ENCODE measurements at regions not wholly inside any gene's neighbourhood (a gene's known extent, or its start where the extent isn't known, plus 50 kb on each side); places are given as distances from the start of the nearest gene placed in this dataset.

DNA sequence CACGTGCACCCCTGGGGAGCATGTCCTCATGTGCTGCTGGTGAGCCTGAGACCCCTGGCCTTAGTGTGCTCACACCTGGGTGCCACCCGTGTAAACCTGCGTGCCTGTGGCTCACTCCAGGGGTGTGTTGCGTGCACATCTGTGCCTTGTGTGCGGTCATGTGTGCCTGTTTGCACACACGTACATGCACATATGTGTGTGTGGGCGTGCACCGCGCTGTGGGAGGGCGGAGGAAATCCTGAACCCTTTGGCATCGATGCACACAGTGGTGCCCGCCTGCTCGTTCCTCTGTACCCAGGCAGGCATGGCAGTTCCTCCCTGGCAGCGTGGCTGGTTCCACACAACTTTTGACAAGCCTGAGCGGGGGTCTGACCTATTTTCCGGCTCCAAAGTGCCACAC is 1181.9 kb downstream of the BRD1 start:
- no peak overlapping the region for H3K4me3 ChIP-seq (ENCODE audit: control insufficient read depth in 1 of 2, extremely low read depth in 1 of 2, low read length in 1 of 2)
- ATAC-seq (replicated peaks in 1 of 4) (no peak), DNase-seq (no peak)
- WGBS (ENCODE audit: insufficient coverage) = 68% methylated on average over 16 of the region's 16 CpGs
- H3K9me3 Mint-ChIP-seq = no peaks in the 10 kb centered on the region
- no peaks in the 10 kb centered on the region for H3K4me1 ChIP-seq (ENCODE audit: control insufficient read depth in 1 of 2, extremely low read depth in 1 of 2, insufficient read depth in 2 of 2, low read length in 2 of 2)
- no peaks in the 10 kb centered on the region for H3K36me3 ChIP-seq (ENCODE audit: control insufficient read depth in 2 of 2, extremely low read depth in 1 of 2, insufficient read depth in 1 of 2, low read length in 1 of 2)
- no peaks in the 10 kb centered on the region for H3K9me3 ChIP-seq
- POLR2A ChIA-PET = no interaction called here
- peaks cover 0 to 2% of the 10 kb centered on the region in 2 experiments for H3K27me3 ChIP-seq (replicated peaks in 1 of 2; ENCODE audit: control insufficient read depth in 2 of 2, extremely low read depth in 1 of 2, insufficient read depth in 2 of 2, low read length in 1 of 2)
- CTCF ChIA-PET = no interaction called here
- no peaks in the 10 kb centered on the region for H3K4me1 Mint-ChIP-seq
- no peaks in the 10 kb centered on the region for H3K27me3 Mint-ChIP-seq
- no peak overlapping the region for H3K4me3 Mint-ChIP-seq
- no peak overlapping the region for H3K27ac ChIP-seq (ENCODE audit: low read length)
- no peak overlapping the region for H3K27ac Mint-ChIP-seq
- H3K36me3 Mint-ChIP-seq = no peaks in the 10 kb centered on the region

DNA sequence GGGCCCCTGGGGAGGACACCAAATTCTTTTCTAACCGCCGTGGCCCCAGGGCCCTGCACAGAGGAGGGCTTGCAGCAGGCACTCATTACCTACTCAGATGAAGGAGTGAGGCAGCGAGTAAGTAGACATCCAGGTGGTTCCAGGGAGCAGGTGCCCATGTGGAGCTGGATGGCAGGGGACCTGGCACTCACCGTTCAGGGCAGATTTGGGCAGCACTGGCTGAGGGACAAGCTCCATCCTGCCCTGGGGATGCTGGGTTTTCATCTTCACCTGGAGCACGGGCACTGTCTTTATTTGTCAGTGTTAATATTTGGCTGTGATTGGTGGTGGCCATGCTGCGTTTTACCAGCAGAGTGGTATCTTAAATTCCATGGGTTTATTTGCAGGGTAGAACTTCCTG is 1182.7 kb downstream of the BRD1 start:
- Mint-ChIP-seq H3K27ac (no peak overlapping the region), H3K4me3 (no peak overlapping the region), H3K4me1 (no peaks in the 10 kb centered on the region), H3K36me3 (no peaks in the 10 kb centered on the region), H3K9me3 (no peaks in the 10 kb centered on the region), H3K27me3 (no peaks in the 10 kb centered on the region)
- Histone ChIP-seq H3K4me3 (ENCODE audit: control insufficient read depth in 1 of 2, extremely low read depth in 1 of 2, low read length in 1 of 2) (no peak overlapping the region), H3K36me3 (ENCODE audit: control insufficient read depth in 2 of 2, extremely low read depth in 1 of 2, insufficient read depth in 1 of 2, low read length in 1 of 2) (no peaks in the 10 kb centered on the region), H3K27me3 (replicated peaks in 1 of 2; ENCODE audit: control insufficient read depth in 2 of 2, extremely low read depth in 1 of 2, insufficient read depth in 2 of 2, low read length in 1 of 2) (peaks cover 0 to 9% of the 10 kb centered on the region in 2 experiments), H3K27ac (ENCODE audit: low read length) (no peak overlapping the region), H3K9me3 (no peaks in the 10 kb centered on the region), H3K4me1 (ENCODE audit: control insufficient read depth in 1 of 2, extremely low read depth in 1 of 2, insufficient read depth in 2 of 2, low read length in 2 of 2) (no peaks in the 10 kb centered on the region)
- no peak for DNase-seq
- ATAC-seq (replicated peaks in 1 of 4) = no peak
- ChIA-PET POLR2A (no interaction called here), CTCF (no interaction called here)
- 73% methylated on average over 4 of the region's 6 CpGs for WGBS (ENCODE audit: insufficient coverage)

DNA sequence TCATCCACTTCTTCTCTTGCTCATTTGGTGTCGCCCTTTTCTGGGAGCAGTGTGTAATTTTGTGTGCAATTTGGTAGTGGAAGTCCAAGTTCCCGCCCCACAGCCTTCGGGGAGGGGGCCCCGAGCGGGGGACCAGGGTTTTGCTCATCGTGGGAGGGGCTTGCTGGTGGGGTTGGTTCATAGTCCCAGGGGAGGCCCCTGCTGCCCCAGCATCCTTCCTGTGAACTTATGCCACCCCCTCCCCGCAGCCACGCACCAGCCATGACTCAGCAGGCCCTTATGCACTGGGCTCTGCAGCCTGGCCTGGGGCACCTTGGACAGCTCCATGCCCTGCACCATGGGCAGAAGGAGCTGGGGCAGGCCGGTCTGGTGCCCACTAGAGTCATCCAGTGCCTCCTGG is 1183.6 kb downstream of the BRD1 start:
- Histone ChIP-seq H3K4me3 (ENCODE audit: control insufficient read depth in 1 of 2, extremely low read depth in 1 of 2, low read length in 1 of 2) (no peak overlapping the region), H3K27ac (ENCODE audit: low read length) (no peak overlapping the region), H3K9me3 (no peaks in the 10 kb centered on the region), H3K4me1 (ENCODE audit: control insufficient read depth in 1 of 2, extremely low read depth in 1 of 2, insufficient read depth in 2 of 2, low read length in 2 of 2) (no peaks in the 10 kb centered on the region), H3K27me3 (replicated peaks in 1 of 2; ENCODE audit: control insufficient read depth in 2 of 2, extremely low read depth in 1 of 2, insufficient read depth in 2 of 2, low read length in 1 of 2) (peaks cover 0 to 12% of the 10 kb centered on the region in 2 experiments), H3K36me3 (ENCODE audit: control insufficient read depth in 2 of 2, extremely low read depth in 1 of 2, insufficient read depth in 1 of 2, low read length in 1 of 2) (no peaks in the 10 kb centered on the region)
- Mint-ChIP-seq H3K4me3 (no peak overlapping the region), H3K4me1 (no peaks in the 10 kb centered on the region), H3K36me3 (no peaks in the 10 kb centered on the region), H3K27ac (no peak overlapping the region), H3K27me3 (no peaks in the 10 kb centered on the region), H3K9me3 (no peaks in the 10 kb centered on the region)
- WGBS (ENCODE audit: insufficient coverage) = 9% methylated on average over 3 of the region's 9 CpGs
- ATAC-seq (replicated peaks in 1 of 4) (no peak), DNase-seq (no peak)
- POLR2A ChIA-PET = no interaction called here
- CTCF ChIA-PET = no interaction called here

DNA sequence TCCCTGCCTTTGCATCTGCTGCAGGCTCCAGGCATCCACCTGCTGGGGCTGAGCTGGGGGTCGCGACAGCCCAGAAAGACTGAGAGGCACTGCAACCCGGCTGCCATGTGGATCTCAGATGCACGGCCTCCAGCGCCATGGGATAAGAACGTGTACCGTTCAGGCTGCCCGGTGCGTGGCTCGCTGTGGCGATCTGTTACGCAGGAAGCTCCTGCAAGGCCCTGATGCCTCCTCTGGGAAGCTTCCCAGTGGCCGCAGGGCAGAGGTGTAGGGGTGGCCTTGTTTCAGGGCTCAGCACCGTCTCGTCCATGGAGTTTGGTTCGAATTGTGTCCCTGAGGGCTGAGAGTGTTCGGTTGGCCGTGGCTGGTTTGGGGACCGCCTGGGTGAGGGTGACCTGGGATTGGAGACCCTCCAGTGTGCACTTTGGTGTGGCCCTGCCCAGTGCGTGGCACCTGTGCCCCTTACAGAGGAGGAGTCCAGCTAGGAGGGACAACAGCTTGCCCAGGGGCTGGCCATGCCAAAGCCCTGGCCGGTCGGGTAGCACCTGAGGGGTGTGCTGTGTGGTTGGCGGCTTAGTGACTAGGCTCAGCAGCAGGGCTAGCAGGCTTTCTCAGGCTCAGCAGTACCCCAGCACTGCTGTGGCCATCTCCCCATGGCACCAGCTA is 1184.5 kb downstream of the BRD1 start:
- Histone ChIP-seq H3K27ac (ENCODE audit: low read length) (no peak overlapping the region), H3K27me3 (replicated peaks in 1 of 2; ENCODE audit: control insufficient read depth in 2 of 2, extremely low read depth in 1 of 2, insufficient read depth in 2 of 2, low read length in 1 of 2) (peaks cover 0 to 12% of the 10 kb centered on the region in 2 experiments), H3K4me3 (ENCODE audit: control insufficient read depth in 1 of 2, extremely low read depth in 1 of 2, low read length in 1 of 2) (no peak overlapping the region), H3K9me3 (no peaks in the 10 kb centered on the region), H3K36me3 (ENCODE audit: control insufficient read depth in 2 of 2, extremely low read depth in 1 of 2, insufficient read depth in 1 of 2, low read length in 1 of 2) (no peaks in the 10 kb centered on the region), H3K4me1 (ENCODE audit: control insufficient read depth in 1 of 2, extremely low read depth in 1 of 2, insufficient read depth in 2 of 2, low read length in 2 of 2) (no peaks in the 10 kb centered on the region)
- no peak overlapping the region for H3K27ac Mint-ChIP-seq
- H3K4me3 Mint-ChIP-seq = no peak overlapping the region
- ATAC-seq (replicated peaks in 1 of 4) (no peak), DNase-seq (no peak)
- no peaks in the 10 kb centered on the region for H3K36me3 Mint-ChIP-seq
- CTCF ChIA-PET = no interaction called here
- H3K27me3 Mint-ChIP-seq = no peaks in the 10 kb centered on the region
- POLR2A ChIA-PET = no interaction called here
- WGBS (ENCODE audit: insufficient coverage) = 87% methylated on average over 22 of the region's 23 CpGs
- H3K9me3 Mint-ChIP-seq = no peaks in the 10 kb centered on the region
- no peaks in the 10 kb centered on the region for H3K4me1 Mint-ChIP-seq

DNA sequence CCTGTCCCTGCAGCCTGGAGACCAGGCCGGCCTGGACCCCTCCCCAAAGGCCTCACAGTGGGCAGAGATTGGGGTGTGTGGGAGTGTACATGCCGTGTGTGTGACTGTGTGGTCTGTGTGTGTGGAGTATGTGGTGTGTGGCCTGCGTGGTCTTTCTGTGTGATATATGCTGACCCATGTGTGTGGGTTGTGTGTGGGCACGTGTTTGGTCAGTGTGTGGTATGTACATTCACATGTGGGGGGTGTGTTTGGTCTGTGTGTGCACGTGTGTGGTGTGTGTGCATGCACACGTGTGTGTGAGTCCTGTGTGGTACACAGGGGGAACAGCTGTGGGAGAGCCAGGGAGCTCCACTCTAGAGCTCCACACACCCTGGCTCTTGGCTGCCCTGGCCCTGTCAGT is 1185.1 kb downstream of the BRD1 start:
- H3K4me1 ChIP-seq (ENCODE audit: control insufficient read depth in 1 of 2, extremely low read depth in 1 of 2, insufficient read depth in 2 of 2, low read length in 2 of 2) = no peaks in the 10 kb centered on the region
- ChIA-PET POLR2A (no interaction called here), CTCF (no interaction called here)
- ATAC-seq (replicated peaks in 1 of 4) (no peak), DNase-seq (no peak)
- Mint-ChIP-seq H3K4me3 (no peak overlapping the region), H3K27me3 (no peaks in the 10 kb centered on the region), H3K36me3 (no peaks in the 10 kb centered on the region), H3K9me3 (no peaks in the 10 kb centered on the region), H3K4me1 (peaks cover 0 to 2% (median 0%) of the 10 kb centered on the region in 3 donors), H3K27ac (no peak overlapping the region)
- no peak overlapping the region for H3K27ac ChIP-seq (ENCODE audit: low read length)
- H3K9me3 ChIP-seq = no peaks in the 10 kb centered on the region
- H3K4me3 ChIP-seq (ENCODE audit: control insufficient read depth in 1 of 2, extremely low read depth in 1 of 2, low read length in 1 of 2) = no peak overlapping the region
- peaks cover 0 to 12% of the 10 kb centered on the region in 2 experiments for H3K27me3 ChIP-seq (replicated peaks in 1 of 2; ENCODE audit: control insufficient read depth in 2 of 2, extremely low read depth in 1 of 2, insufficient read depth in 2 of 2, low read length in 1 of 2)
- no peaks in the 10 kb centered on the region for H3K36me3 ChIP-seq (ENCODE audit: control insufficient read depth in 2 of 2, extremely low read depth in 1 of 2, insufficient read depth in 1 of 2, low read length in 1 of 2)
- 73% methylated on average over 4 of the region's 6 CpGs for WGBS (ENCODE audit: insufficient coverage)

DNA sequence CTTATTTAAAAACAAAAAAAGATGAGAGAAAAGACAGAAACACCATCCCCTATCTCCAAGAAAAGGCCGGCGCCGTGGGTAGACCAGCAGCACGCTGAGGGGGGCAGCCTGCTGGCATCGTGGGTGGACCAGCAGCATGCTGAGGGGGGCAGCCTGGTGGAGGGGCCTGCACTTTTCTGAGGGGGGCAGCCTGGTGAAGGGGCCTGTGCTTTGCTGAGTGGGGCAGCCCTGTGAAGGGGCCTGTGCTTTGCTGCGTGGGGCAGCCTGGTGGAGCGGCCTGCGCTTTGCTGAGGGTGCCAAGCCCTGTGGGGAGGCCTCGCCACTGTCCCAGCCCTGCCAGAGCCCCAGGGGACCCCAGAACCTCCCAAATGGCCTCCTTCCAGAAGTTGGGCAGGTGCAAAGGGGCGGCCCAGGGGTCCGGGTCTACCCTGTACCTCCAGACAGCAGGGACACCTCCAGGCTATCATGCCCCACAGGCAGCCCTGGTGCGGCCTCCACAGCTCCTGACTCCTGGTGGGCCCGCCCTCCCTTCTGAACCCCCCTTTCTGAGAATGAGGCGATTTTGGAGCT is 1185.7 kb downstream of the BRD1 start:
- no peaks in the 10 kb centered on the region for H3K9me3 ChIP-seq
- peaks cover 0 to 12% of the 10 kb centered on the region in 2 experiments for H3K27me3 ChIP-seq (replicated peaks in 1 of 2; ENCODE audit: control insufficient read depth in 2 of 2, extremely low read depth in 1 of 2, insufficient read depth in 2 of 2, low read length in 1 of 2)
- POLR2A ChIA-PET = no interaction called here
- no peaks in the 10 kb centered on the region for H3K27me3 Mint-ChIP-seq
- H3K4me1 ChIP-seq (ENCODE audit: control insufficient read depth in 1 of 2, extremely low read depth in 1 of 2, insufficient read depth in 2 of 2, low read length in 2 of 2) = no peaks in the 10 kb centered on the region
- H3K4me3 ChIP-seq (ENCODE audit: control insufficient read depth in 1 of 2, extremely low read depth in 1 of 2, low read length in 1 of 2) = no peak overlapping the region
- H3K4me3 Mint-ChIP-seq = no peak overlapping the region
- no peak for DNase-seq
- no peaks in the 10 kb centered on the region for H3K36me3 Mint-ChIP-seq
- no peak overlapping the region for H3K27ac ChIP-seq (ENCODE audit: low read length)
- peaks cover 0 to 2% (median 0%) of the 10 kb centered on the region in 3 donors for H3K4me1 Mint-ChIP-seq
- 91% methylated on average over 8 of the region's 14 CpGs for WGBS (ENCODE audit: insufficient coverage)
- ATAC-seq (replicated peaks in 1 of 4) = no peak
- CTCF ChIA-PET = no interaction called here
- no peaks in the 10 kb centered on the region for H3K36me3 ChIP-seq (ENCODE audit: control insufficient read depth in 2 of 2, extremely low read depth in 1 of 2, insufficient read depth in 1 of 2, low read length in 1 of 2)
- H3K27ac Mint-ChIP-seq = no peak overlapping the region
- H3K9me3 Mint-ChIP-seq = no peaks in the 10 kb centered on the region

Measured in T-cell (primary cell).